ENCODE measurements at regions not wholly inside any gene's neighbourhood (a gene's known extent, or its start where the extent isn't known, plus 50 kb on each side); places are given as distances from the start of the nearest gene placed in this dataset.

DNA sequence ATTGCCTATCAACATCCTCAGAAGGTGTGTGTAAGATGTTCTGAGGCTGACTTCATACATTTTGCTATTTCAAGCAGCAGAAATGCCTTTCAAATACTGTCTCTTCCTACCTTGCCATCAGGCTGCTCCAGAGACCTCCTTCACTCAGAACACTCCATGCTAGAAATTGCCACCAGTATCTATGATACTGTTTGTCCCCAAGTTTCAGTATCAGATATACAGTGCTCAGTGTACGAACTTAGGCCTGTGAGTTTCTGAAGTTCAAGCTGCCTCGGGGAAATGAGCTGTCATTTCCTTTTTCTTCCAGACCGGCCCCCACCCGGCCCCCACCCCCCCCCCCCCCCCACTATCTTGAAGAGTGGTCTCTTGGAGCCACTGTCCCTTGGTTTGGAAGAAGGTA is 373.4 kb upstream of the CHRM2 start:
- TF ChIP-seq CTCF (IDR thresholded peaks at IDR 0.05) (no peak), POLR2A (IDR thresholded peaks at IDR 0.05) (no peak)

Measured in esophagus squamous epithelium (tissue), 4 donors.